GM12878 (cell line): ENCODE measurements at regions not wholly inside any gene's neighbourhood (a gene's known extent, or its start where the extent isn't known, plus 50 kb on each side); places are given as distances from the start of the nearest gene placed in this dataset.

ENCODE experiments used
- ATAC-seq: fragments of 200-7000 bp; cut with Tn5 transposase; 3 replicates; pipeline ENCODE4 v1.9.1; 2020; ENCODE audit warnings: mild to moderate bottlenecking, moderate library complexity
- BruUV-seq: library from RNA; stranded (reverse); fragments of 400-500 nt; replicated peaks from 2 replicates; lab custom pipeline; 2021; lab: Mats Ljungman, UMichigan
- CTCF ChIA-PET: fragments of 300-600 bp; sonication (Branson Sonifier 250); formaldehyde crosslinking; extraction: SDS; loops from one replicate; lab custom pipeline; 2021; ENCODE audit warnings: inconsistent platforms; lab: Yijun Ruan, JAX
- POLR2A ChIA-PET: fragments of 350-600 bp; formaldehyde crosslinking; extraction: SDS; loops from one replicate; lab custom pipeline; 2021; ENCODE audit warnings: inconsistent platforms; lab: Charles Lee
- RAD21 ChIA-PET: fragments of 300-600 bp; sonication (Branson Sonifier 250); formaldehyde crosslinking; loops from one replicate; lab custom pipeline; 2023; ENCODE audit warnings: antibody characterized with exemption; ENCODE audit not compliant: unreplicated experiment; lab: Charles Lee
- SMC1A ChIA-PET: fragments of 300-600 bp; sonication (Branson Sonifier 250); formaldehyde crosslinking; loops from one replicate; lab custom pipeline; 2023; ENCODE audit not compliant: unreplicated experiment, uncharacterized antibody; lab: Charles Lee
- DNase-seq: peaks from one replicate; pipeline ENCODE4 v3.0.0-alpha.2; 2011; ENCODE audit warnings: low read depth, low spot score
- FAIRE-seq: peaks from 3 replicates; lab custom pipeline; 2011; peaks lifted over from hg19 to GRCh38; lab: Jason Lieb, UNC
- H2AFZ ChIP-seq: 2 replicates; pipeline ENCODE4 v1.6.0; 2011; ENCODE audit warnings: low read depth, low read length, control low read depth; ENCODE audit not compliant: control insufficient read depth
- H3K27ac ChIP-seq: 2 replicates; pipeline ENCODE4 v1.5.1; 2011; ENCODE audit warnings: control low read depth; ENCODE audit not compliant: control insufficient read depth, insufficient read depth
- H3K27me3 ChIP-seq, 2 experiments: replicated peaks in 1 of 2; 2 replicates each; pipeline versions ENCODE4 v1.6.0 to v1.6.1; 2011; ENCODE audit warnings: low read length in 1 of 2; ENCODE audit not compliant: control insufficient read depth in 2 of 2, insufficient read depth in 2 of 2
- H3K36me3 ChIP-seq, 2 experiments: 2 replicates each; pipeline ENCODE4 v1.5.1; 2011; ENCODE audit warnings: low read length in 1 of 2; ENCODE audit not compliant: control insufficient read depth in 2 of 2, insufficient read depth in 2 of 2
- H3K4me1 ChIP-seq: 2 replicates; pipeline ENCODE4 v1.6.1; 2011; ENCODE audit warnings: mild to moderate bottlenecking, low read length, moderate library complexity, mixed read lengths; ENCODE audit not compliant: control insufficient read depth, insufficient read depth
- H3K4me2 ChIP-seq: 2 replicates; pipeline ENCODE4 v1.6.0; 2011; ENCODE audit warnings: control low read depth; ENCODE audit not compliant: control insufficient read depth, insufficient read depth
- H3K4me3 ChIP-seq: fragments of 200-600 bp; sonication (generic); 2 replicates; pipeline ENCODE4 v1.5.1; 2016
- H3K79me2 ChIP-seq: 2 replicates; pipeline ENCODE4 v1.6.0; 2011; ENCODE audit warnings: low read length; ENCODE audit not compliant: control insufficient read depth, insufficient read depth
- H3K9ac ChIP-seq: 2 replicates; pipeline ENCODE4 v1.8.0; 2011; ENCODE audit warnings: low read length, control low read depth, mixed read lengths; ENCODE audit not compliant: control insufficient read depth, insufficient read depth
- H3K9me3 ChIP-seq: replicated peaks from 3 replicates; pipeline ENCODE4 v1.5.1; 2011; ENCODE audit warnings: mild to moderate bottlenecking, low read length; ENCODE audit not compliant: control insufficient read depth, insufficient read depth
- H4K20me1 ChIP-seq: 2 replicates; pipeline ENCODE4 v1.6.0; 2011; ENCODE audit not compliant: control insufficient read depth, insufficient read depth
- CBFB ChIP-seq: IDR thresholded peaks from 2 replicates; pipeline ENCODE4 v1.6.1; 2016; ENCODE audit warnings: antibody characterized with exemption, low read depth
- CHD4 ChIP-seq: fragments of 200-600 bp; sonication (generic); IDR thresholded peaks from 2 replicates; pipeline ENCODE4 v1.6.1; 2016; ENCODE audit warnings: mild to moderate bottlenecking
- HDAC2 ChIP-seq: fragments of 200-600 bp; sonication (generic); IDR thresholded peaks from 2 replicates; pipeline ENCODE4 v1.6.1; 2017
- MEF2A ChIP-seq: IDR thresholded peaks from 2 replicates; pipeline ENCODE4 v1.6.1; 2011; ENCODE audit warnings: low read depth, mild to moderate bottlenecking, low read length, moderate library complexity; ENCODE audit not compliant: insufficient read depth
- NFXL1 ChIP-seq: fragments of 450-650 bp; IDR thresholded peaks from 2 replicates; pipeline ENCODE4 v1.6.1; 2017; ENCODE audit warnings: antibody characterized with exemption, mild to moderate bottlenecking, borderline replicate concordance
- NR2C1 ChIP-seq: fragments of 450-650 bp; IDR thresholded peaks from 2 replicates; pipeline ENCODE4 v1.6.1; 2017; ENCODE audit warnings: antibody characterized with exemption, mild to moderate bottlenecking, moderate library complexity
- POLR2AphosphoS5 ChIP-seq: IDR thresholded peaks from 2 replicates; pipeline ENCODE4 v1.6.1; 2011; ENCODE audit warnings: mild to moderate bottlenecking, low read length, inconsistent platforms
- SIX5 ChIP-seq: IDR thresholded peaks from 2 replicates; pipeline ENCODE4 v1.6.1; 2011; ENCODE audit warnings: mild to moderate bottlenecking, low read depth, low read length, moderate library complexity; ENCODE audit not compliant: severe bottlenecking
- ZZZ3 ChIP-seq: IDR thresholded peaks from 2 replicates; pipeline ENCODE4 v1.6.1; 2011; ENCODE audit warnings: low read depth; ENCODE audit not compliant: control insufficient read depth, insufficient read length
- WGBS: methylation state at CpG from one replicate; pipeline ENCODE4 v1.1.6; 2016; ENCODE audit warnings: low lambda C conversion rate; ENCODE audit not compliant: insufficient replicate concordance, insufficient coverage; ENCODE audit errors: missing lambda C conversion rate; 5-methylcytosine and 5-hydroxymethylcytosine counted together
- in situ Hi-C: fragments of 300-500 bp; cut with MboI; formaldehyde crosslinking; loops from 9 replicates; pipeline ENCODE4 v1.14.3; 2018; ENCODE audit warnings: mixed read lengths
- intact Hi-C: fragments of 100-400 bp; cut with micrococcal nuclease; formaldehyde crosslinking; loops from one replicate; pipeline ENCODE4 v1.14.2; 2022; ENCODE audit not compliant: unreplicated experiment
- TF ChIP-seq, protein P1 (sequence below): fragments of 450-650 bp; IDR thresholded peaks from 2 replicates; pipeline ENCODE4 v1.6.1; 2017; ENCODE audit warnings: mild to moderate bottlenecking
- TF ChIP-seq, protein P2 (sequence below): IDR thresholded peaks from 2 replicates; pipeline ENCODE4 v1.6.1; 2012; ENCODE audit warnings: improper control_type of control experiment, low read depth, low read length; ENCODE audit not compliant: insufficient replicate concordance
- TF ChIP-seq, protein P3 (sequence below), 3 experiments: IDR thresholded peaks in 2 of 3; conservative IDR thresholded peaks in 1 of 3; 2 replicates each; pipeline ENCODE4 v1.5.1; 2011; ENCODE audit warnings: low read depth in 3 of 3, low read length in 3 of 3, mild to moderate bottlenecking in 3 of 3, control low read depth in 2 of 3, moderate library complexity in 2 of 3, inconsistent platforms in 1 of 3, mixed read lengths in 1 of 3; ENCODE audit not compliant: control insufficient read depth in 2 of 3, insufficient read depth in 1 of 3; ENCODE audit errors: extremely low read depth in 1 of 3
- TF ChIP-seq, protein P4 (sequence below): fragments of 450-650 bp; IDR thresholded peaks from 2 replicates; pipeline ENCODE4 v1.6.1; 2018; ENCODE audit warnings: borderline replicate concordance, mild to moderate bottlenecking; ENCODE audit not compliant: partially characterized antibody

DNA sequence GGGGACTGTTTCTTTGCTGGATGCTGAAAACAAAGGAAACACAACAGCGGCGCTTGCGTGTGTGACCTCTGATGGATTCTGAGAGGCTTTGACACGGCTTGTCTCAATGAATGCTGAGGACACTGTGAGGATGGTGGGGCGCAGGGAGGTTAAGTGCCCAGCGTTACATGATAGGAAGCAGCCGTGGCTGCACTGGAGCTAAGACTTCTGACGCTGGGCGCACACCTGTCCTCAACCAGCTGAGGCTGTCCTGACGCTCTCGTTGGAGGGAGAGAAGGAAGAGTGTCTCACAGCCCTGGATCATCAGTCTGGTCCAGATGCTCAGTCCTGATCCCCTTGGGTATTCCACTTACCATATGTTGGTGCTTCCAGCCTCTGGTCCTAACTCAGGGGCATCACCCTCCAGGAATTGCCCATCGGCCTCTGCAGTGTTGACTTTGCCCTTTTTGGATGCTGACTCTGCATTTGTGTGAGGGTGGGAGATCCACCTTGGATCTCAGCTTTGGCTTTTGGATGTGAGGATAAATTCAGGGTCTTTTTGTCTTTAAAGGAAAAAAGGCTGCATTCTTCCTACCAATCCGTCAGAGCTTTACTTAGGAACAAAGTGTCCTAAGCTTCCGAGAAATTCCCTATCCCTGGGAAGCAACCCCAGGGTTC, 125.2 kb downstream of the ZNF664 start:
- ChIA-PET CTCF (no interaction called here), SMC1A (no interaction called here), POLR2A (no interaction called here), RAD21 (no interaction called here)
- intact Hi-C loops: no loop called here
- Histone ChIP-seq H3K27me3 (no peaks in the 10 kb centered on the region), H3K4me2 (no peak overlapping the region), H3K4me1 (no peaks in the 10 kb centered on the region), H3K27ac (no peak overlapping the region), H3K9ac (no peak overlapping the region), H2AFZ (no peak overlapping the region), H3K79me2 (no peaks in the 10 kb centered on the region), H3K4me3 (no peak overlapping the region), H3K9me3 (no peaks in the 10 kb centered on the region; the same call in 1 of the 3 replicates), H4K20me1 (no peaks in the 10 kb centered on the region), H3K36me3 (no peaks in the 10 kb centered on the region)
- FAIRE-seq (no peak), ATAC-seq (no peak), DNase-seq (no peak)
- 65% methylated on average over 14 of the region's 14 CpGs for WGBS
- BruUV-seq: no TSS peak
- in situ Hi-C loops: no loop called here
- TF ChIP-seq, protein P1, sequence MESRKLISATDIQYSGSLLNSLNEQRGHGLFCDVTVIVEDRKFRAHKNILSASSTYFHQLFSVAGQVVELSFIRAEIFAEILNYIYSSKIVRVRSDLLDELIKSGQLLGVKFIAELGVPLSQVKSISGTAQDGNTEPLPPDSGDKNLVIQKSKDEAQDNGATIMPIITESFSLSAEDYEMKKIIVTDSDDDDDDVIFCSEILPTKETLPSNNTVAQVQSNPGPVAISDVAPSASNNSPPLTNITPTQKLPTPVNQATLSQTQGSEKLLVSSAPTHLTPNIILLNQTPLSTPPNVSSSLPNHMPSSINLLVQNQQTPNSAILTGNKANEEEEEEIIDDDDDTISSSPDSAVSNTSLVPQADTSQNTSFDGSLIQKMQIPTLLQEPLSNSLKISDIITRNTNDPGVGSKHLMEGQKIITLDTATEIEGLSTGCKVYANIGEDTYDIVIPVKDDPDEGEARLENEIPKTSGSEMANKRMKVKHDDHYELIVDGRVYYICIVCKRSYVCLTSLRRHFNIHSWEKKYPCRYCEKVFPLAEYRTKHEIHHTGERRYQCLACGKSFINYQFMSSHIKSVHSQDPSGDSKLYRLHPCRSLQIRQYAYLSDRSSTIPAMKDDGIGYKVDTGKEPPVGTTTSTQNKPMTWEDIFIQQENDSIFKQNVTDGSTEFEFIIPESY: no peak
- TF ChIP-seq CHD4: no peak
- no peak for TF ChIP-seq NR2C1
- no peak for TF ChIP-seq SIX5
- no peak for TF ChIP-seq HDAC2
- TF ChIP-seq, protein P2, sequence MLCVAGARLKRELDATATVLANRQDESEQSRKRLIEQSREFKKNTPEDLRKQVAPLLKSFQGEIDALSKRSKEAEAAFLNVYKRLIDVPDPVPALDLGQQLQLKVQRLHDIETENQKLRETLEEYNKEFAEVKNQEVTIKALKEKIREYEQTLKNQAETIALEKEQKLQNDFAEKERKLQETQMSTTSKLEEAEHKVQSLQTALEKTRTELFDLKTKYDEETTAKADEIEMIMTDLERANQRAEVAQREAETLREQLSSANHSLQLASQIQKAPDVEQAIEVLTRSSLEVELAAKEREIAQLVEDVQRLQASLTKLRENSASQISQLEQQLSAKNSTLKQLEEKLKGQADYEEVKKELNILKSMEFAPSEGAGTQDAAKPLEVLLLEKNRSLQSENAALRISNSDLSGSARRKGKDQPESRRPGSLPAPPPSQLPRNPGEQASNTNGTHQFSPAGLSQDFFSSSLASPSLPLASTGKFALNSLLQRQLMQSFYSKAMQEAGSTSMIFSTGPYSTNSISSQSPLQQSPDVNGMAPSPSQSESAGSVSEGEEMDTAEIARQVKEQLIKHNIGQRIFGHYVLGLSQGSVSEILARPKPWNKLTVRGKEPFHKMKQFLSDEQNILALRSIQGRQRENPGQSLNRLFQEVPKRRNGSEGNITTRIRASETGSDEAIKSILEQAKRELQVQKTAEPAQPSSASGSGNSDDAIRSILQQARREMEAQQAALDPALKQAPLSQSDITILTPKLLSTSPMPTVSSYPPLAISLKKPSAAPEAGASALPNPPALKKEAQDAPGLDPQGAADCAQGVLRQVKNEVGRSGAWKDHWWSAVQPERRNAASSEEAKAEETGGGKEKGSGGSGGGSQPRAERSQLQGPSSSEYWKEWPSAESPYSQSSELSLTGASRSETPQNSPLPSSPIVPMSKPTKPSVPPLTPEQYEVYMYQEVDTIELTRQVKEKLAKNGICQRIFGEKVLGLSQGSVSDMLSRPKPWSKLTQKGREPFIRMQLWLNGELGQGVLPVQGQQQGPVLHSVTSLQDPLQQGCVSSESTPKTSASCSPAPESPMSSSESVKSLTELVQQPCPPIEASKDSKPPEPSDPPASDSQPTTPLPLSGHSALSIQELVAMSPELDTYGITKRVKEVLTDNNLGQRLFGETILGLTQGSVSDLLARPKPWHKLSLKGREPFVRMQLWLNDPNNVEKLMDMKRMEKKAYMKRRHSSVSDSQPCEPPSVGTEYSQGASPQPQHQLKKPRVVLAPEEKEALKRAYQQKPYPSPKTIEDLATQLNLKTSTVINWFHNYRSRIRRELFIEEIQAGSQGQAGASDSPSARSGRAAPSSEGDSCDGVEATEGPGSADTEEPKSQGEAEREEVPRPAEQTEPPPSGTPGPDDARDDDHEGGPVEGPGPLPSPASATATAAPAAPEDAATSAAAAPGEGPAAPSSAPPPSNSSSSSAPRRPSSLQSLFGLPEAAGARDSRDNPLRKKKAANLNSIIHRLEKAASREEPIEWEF: no peak
- TF ChIP-seq, protein P3, sequence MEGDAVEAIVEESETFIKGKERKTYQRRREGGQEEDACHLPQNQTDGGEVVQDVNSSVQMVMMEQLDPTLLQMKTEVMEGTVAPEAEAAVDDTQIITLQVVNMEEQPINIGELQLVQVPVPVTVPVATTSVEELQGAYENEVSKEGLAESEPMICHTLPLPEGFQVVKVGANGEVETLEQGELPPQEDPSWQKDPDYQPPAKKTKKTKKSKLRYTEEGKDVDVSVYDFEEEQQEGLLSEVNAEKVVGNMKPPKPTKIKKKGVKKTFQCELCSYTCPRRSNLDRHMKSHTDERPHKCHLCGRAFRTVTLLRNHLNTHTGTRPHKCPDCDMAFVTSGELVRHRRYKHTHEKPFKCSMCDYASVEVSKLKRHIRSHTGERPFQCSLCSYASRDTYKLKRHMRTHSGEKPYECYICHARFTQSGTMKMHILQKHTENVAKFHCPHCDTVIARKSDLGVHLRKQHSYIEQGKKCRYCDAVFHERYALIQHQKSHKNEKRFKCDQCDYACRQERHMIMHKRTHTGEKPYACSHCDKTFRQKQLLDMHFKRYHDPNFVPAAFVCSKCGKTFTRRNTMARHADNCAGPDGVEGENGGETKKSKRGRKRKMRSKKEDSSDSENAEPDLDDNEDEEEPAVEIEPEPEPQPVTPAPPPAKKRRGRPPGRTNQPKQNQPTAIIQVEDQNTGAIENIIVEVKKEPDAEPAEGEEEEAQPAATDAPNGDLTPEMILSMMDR (IDR thresholded peaks at IDR 0.05 in 2 of 3, conservative IDR thresholded peaks at IDR 0.05 in 1 of 3; ENCODE audit: control insufficient read depth in 2 of 3, extremely low read depth in 1 of 3, insufficient read depth in 1 of 3, low read depth in 3 of 3, low read length in 3 of 3): no peak
- no peak for TF ChIP-seq MEF2A
- TF ChIP-seq ZZZ3: no peak
- TF ChIP-seq CBFB: no peak
- TF ChIP-seq NFXL1: no peak
- TF ChIP-seq POLR2AphosphoS5: no peak
- TF ChIP-seq, protein P4, sequence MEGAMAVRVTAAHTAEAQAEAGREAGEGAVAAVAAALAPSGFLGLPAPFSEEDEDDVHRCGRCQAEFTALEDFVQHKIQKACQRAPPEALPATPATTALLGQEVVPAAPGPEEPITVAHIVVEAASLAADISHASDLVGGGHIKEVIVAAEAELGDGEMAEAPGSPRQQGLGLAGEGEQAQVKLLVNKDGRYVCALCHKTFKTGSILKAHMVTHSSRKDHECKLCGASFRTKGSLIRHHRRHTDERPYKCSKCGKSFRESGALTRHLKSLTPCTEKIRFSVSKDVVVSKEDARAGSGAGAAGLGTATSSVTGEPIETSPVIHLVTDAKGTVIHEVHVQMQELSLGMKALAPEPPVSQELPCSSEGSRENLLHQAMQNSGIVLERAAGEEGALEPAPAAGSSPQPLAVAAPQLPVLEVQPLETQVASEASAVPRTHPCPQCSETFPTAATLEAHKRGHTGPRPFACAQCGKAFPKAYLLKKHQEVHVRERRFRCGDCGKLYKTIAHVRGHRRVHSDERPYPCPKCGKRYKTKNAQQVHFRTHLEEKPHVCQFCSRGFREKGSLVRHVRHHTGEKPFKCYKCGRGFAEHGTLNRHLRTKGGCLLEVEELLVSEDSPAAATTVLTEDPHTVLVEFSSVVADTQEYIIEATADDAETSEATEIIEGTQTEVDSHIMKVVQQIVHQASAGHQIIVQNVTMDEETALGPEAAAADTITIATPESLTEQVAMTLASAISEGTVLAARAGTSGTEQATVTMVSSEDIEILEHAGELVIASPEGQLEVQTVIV: no peak
